Neural cell (in vitro differentiated cells): ENCODE measurements at regions not wholly inside any gene's neighbourhood (a gene's known extent, or its start where the extent isn't known, plus 50 kb on each side); places are given as distances from the start of the nearest gene placed in this dataset.

ENCODE experiments used
- CTCF ChIP-seq: fragments of 450-650 bp; IDR thresholded peaks from 2 replicates; pipeline ENCODE4 v1.5.1; 2014; ENCODE audit warnings: antibody characterized with exemption, mild to moderate bottlenecking, moderate library complexity; ENCODE audit not compliant: poor library complexity, severe bottlenecking
- EP300 ChIP-seq: fragments of 450-650 bp; conservative IDR thresholded peaks from 2 replicates; pipeline ENCODE4 v1.6.1; 2014; ENCODE audit warnings: antibody characterized with exemption, mild to moderate bottlenecking, moderate library complexity; ENCODE audit not compliant: poor library complexity, severe bottlenecking
- POLR2AphosphoS5 ChIP-seq: IDR thresholded peaks from 2 replicates; pipeline ENCODE4 v1.6.1; 2012
- RAD21 ChIP-seq: fragments of 450-650 bp; conservative IDR thresholded peaks from 2 replicates; pipeline ENCODE4 v1.6.1; 2014; ENCODE audit warnings: antibody characterized with exemption, mild to moderate bottlenecking, moderate library complexity
- REST ChIP-seq: IDR thresholded peaks from 2 replicates; pipeline ENCODE4 v1.6.1; 2012; ENCODE audit warnings: borderline replicate concordance

- TF ChIP-seq RAD21: no peak
- TF ChIP-seq CTCF: no peak
- no peak for TF ChIP-seq EP300
- no peak for TF ChIP-seq POLR2AphosphoS5
- no peak for TF ChIP-seq REST
These were observed 562.7 kb downstream of the TRIML1 start for GRCh38 chr4:188701952-188702351.
